Gastroesophageal sphincter (tissue), 3 donors: ENCODE measurements at regions not wholly inside any gene's neighbourhood (a gene's known extent, or its start where the extent isn't known, plus 50 kb on each side); places are given as distances from the start of the nearest gene placed in this dataset.

Experiments
- POLR2AphosphoS5 ChIP-seq: sonication (generic); formaldehyde crosslinking; IDR thresholded peaks from one replicate; pipeline ENCODE4 v1.6.1; 2017; ENCODE audit warnings: antibody characterized with exemption
- TF ChIP-seq, protein P1 (sequence below), 4 experiments: fragments of 200-600 bp in 2 of 4; fragments of 450-650 bp in 2 of 4; sonication (generic) in 1 of 4; IDR thresholded peaks; one replicate each; pipeline ENCODE4 v1.5.1; 2017 to 2019; ENCODE audit warnings: antibody characterized with exemption in 4 of 4, mild to moderate bottlenecking in 2 of 4, moderate library complexity in 2 of 4

DNA sequence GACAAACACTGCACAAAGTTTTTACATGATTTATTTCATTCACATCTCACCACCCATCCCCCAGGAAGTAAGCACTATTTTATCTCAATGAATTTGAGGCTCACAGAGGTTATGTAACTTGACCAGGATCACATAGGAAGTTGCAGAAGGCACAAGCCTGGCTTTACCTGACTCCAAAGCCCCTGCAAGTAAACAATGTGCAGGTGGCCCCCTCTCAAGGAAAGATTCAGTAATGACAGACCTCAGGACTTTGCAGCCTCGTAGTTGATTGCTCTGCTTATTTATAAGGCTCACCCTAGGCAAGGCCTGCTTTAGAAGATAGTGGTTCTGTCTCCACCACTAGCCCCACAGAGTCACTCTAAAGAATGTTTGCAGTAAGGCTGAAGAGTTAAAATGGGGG is 79.8 kb upstream of the MDFIC2 start:
- TF ChIP-seq, protein P1, sequence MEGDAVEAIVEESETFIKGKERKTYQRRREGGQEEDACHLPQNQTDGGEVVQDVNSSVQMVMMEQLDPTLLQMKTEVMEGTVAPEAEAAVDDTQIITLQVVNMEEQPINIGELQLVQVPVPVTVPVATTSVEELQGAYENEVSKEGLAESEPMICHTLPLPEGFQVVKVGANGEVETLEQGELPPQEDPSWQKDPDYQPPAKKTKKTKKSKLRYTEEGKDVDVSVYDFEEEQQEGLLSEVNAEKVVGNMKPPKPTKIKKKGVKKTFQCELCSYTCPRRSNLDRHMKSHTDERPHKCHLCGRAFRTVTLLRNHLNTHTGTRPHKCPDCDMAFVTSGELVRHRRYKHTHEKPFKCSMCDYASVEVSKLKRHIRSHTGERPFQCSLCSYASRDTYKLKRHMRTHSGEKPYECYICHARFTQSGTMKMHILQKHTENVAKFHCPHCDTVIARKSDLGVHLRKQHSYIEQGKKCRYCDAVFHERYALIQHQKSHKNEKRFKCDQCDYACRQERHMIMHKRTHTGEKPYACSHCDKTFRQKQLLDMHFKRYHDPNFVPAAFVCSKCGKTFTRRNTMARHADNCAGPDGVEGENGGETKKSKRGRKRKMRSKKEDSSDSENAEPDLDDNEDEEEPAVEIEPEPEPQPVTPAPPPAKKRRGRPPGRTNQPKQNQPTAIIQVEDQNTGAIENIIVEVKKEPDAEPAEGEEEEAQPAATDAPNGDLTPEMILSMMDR (IDR thresholded peaks at IDR 0.05), result no peak
- TF ChIP-seq POLR2AphosphoS5, result no peak
